ENCODE measurements at regions not wholly inside any gene's neighbourhood (a gene's known extent, or its start where the extent isn't known, plus 50 kb on each side); places are given as distances from the start of the nearest gene placed in this dataset.

DNA sequence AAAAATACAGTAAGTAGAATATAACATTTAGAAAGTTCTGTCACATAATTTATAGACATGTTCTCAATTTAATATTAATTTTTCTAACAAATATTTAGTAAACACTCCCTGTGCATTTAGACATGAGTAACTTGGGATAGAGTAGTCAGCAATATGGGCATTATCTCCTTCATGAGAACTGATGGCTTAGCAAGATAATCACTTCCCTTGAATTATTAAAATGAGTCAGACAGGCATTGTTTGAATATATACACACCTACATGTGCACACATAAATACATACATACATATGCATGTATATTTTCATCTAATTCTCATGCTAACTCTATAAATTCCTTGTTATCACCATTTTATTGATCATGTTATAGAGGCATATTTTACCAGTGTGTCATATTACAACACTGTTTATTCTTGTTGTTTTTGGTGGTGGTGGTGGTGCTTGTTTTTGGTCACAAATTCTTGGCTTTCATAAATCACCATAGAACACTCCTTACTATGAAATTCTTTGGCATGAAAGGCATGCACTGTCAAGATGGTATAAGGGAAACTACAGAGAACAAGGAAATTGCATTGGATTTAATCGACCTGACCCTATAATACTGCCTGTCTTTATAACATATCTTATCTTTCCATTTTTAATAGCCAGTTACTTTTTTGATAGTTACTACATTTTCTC is 434.5 kb upstream of the MANEA start:
- H3K4me1 ChIP-seq: no peaks in the 10 kb centered on the region
- intact Hi-C loops (cut with DNase I): no loop called here
- no peaks in the 10 kb centered on the region for H3K9me3 ChIP-seq
- no peaks in the 10 kb centered on the region for H3K36me3 ChIP-seq
- TF ChIP-seq, protein P1, sequence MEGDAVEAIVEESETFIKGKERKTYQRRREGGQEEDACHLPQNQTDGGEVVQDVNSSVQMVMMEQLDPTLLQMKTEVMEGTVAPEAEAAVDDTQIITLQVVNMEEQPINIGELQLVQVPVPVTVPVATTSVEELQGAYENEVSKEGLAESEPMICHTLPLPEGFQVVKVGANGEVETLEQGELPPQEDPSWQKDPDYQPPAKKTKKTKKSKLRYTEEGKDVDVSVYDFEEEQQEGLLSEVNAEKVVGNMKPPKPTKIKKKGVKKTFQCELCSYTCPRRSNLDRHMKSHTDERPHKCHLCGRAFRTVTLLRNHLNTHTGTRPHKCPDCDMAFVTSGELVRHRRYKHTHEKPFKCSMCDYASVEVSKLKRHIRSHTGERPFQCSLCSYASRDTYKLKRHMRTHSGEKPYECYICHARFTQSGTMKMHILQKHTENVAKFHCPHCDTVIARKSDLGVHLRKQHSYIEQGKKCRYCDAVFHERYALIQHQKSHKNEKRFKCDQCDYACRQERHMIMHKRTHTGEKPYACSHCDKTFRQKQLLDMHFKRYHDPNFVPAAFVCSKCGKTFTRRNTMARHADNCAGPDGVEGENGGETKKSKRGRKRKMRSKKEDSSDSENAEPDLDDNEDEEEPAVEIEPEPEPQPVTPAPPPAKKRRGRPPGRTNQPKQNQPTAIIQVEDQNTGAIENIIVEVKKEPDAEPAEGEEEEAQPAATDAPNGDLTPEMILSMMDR (IDR thresholded peaks at IDR 0.05): no peak
- no peak overlapping the region for H3K4me3 ChIP-seq
- H3K27me3 ChIP-seq (ENCODE audit: low read depth): no peaks in the 10 kb centered on the region
- ATAC-seq: no peak
- no peak overlapping the region for H3K27ac ChIP-seq
- DNase-seq: no peak

DNA sequence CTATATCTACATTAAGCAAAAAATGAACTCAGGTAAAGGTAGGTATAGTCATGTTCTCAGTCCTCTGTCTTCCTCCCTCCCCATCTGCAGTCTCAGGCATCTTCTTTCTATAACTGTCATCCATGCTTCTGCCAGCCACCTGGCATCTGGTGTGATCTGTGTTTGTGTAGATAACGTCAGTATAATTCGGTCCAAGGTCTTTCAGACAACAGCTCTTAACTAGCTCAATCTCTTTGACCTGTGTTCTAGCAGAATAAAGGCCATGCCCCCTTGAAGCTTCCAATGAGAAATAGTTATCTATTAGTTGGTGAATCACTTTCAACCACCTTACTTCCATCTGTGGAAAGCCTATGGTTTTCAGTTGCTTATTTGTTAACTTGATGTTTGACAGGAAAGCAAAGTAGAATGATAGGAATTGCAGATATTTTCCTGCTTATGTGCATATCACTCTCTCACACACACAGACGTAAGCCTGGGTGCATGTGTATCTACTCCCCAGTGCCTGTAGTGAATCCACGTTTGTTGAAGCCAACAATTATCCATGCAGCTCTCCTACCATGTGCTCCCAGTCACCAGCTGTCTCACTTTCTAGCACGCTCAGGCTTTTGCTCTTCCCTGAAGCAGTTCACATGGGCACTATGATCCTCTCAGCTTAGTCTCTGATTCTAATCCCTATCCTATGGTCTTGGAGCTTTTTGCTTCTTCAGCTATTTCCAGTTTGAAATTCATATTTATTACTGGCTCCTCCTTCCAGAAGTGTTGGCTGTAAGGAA is 433.7 kb upstream of the MANEA start:
- Histone ChIP-seq H3K4me3 (no peak overlapping the region), H3K9me3 (no peaks in the 10 kb centered on the region), H3K27ac (no peak overlapping the region), H3K27me3 (ENCODE audit: low read depth) (no peaks in the 10 kb centered on the region), H3K36me3 (no peaks in the 10 kb centered on the region), H3K4me1 (no peaks in the 10 kb centered on the region)
- no peak for ATAC-seq
- intact Hi-C loops (cut with DNase I): no loop called here
- DNase-seq: no peak
- TF ChIP-seq, protein P1 (IDR thresholded peaks at IDR 0.05): no peak

DNA sequence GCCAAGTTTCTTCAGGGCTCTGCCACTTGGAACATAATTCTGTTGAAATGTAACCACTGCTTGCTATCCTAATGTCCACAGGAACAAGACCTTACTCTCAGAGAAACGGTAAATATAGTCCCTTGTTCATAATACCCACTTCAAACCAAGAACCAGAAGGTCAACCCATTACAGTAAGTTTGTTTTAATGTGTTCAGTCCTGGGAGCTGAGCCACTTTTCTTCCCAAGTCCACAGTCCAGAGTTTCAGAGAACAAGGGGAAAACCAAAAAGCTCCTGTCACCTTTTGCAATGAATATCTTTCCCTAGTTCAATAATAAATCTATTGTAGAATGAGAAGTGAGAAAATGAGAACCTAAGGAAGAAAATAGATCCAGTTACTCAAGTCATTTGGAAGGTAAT is 431.9 kb upstream of the MANEA start:
- DNase-seq: no peak
- TF ChIP-seq, protein P1 (IDR thresholded peaks at IDR 0.05): no peak
- intact Hi-C loops (cut with DNase I): no loop called here

DNA sequence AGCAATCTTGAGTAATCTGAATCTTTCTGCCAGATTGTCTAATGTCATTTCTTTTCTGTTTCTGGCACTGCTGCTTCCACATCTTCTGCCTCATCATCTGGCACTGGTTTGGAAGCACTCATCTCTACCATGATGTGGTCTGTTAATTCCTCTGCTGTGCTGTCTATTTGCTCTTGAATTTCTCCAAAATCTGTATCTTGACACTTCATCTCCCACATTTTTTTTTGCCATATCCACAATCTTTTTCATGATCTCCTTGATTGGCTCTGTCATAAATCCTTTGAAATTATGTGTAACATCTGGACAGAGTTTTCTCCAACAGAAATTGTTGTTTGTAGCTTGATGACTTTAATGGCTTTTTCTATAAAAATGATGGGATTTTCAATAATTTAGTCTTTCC is 417.8 kb upstream of the MANEA start:
- no peak for ATAC-seq
- TF ChIP-seq, protein P1 (IDR thresholded peaks at IDR 0.05): no peak
- DNase-seq: no peak
- Histone ChIP-seq H3K36me3 (no peaks in the 10 kb centered on the region), H3K4me3 (no peak overlapping the region), H3K27ac (no peak overlapping the region), H3K9me3 (no peaks in the 10 kb centered on the region), H3K4me1 (no peaks in the 10 kb centered on the region), H3K27me3 (ENCODE audit: low read depth) (no peaks in the 10 kb centered on the region)
- intact Hi-C loops (cut with DNase I): no loop called here

More for the DNA sequence above, 431.9 kb upstream of the MANEA start:
- ATAC-seq: no peak
- Histone ChIP-seq H3K27me3 (ENCODE audit: low read depth) (no peaks in the 10 kb centered on the region), H3K36me3 (no peaks in the 10 kb centered on the region), H3K4me1 (no peaks in the 10 kb centered on the region), H3K27ac (no peak overlapping the region), H3K4me3 (no peak overlapping the region), H3K9me3 (no peaks in the 10 kb centered on the region)

DNA sequence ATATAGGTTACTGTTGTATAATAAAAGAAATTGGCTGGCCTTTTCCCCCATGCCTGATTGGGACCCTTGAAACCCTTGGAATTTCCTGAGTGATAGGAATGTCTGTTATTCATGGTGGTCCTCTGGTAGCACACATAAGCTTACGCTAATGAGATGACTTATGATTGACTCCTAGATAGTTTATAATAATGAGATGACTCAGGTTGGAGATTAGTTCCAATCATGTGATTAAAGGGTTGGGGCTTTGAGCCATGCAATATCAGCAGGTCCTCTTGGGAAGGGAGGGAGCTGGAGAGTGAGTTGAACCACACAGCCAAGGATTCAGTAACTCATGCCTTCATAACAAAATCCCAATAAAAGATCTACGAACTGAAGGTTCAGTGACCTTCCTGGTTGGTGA is 407.6 kb upstream of the MANEA start:
- no peaks in the 10 kb centered on the region for H3K4me1 ChIP-seq
- TF ChIP-seq, protein P1 (IDR thresholded peaks at IDR 0.05): no peak
- no peaks in the 10 kb centered on the region for H3K27me3 ChIP-seq (ENCODE audit: low read depth)
- intact Hi-C loops (cut with DNase I): no loop called here
- no peak overlapping the region for H3K4me3 ChIP-seq
- no peak overlapping the region for H3K27ac ChIP-seq
- DNase-seq: no peak
- H3K9me3 ChIP-seq: no peaks in the 10 kb centered on the region
- H3K36me3 ChIP-seq: no peaks in the 10 kb centered on the region
- no peak for ATAC-seq
